ENCODE measurements at regions not wholly inside any gene's neighbourhood (a gene's known extent, or its start where the extent isn't known, plus 50 kb on each side); places are given as distances from the start of the nearest gene placed in this dataset.

- no peak for DNase-seq (ENCODE audit: low read depth)
- TF ChIP-seq CTCF (conservative IDR thresholded peaks at IDR 0.05; ENCODE audit: control insufficient read depth, insufficient read depth, low read depth, low read length), result no peak
- no peak overlapping the region for H3K4me3 ChIP-seq (ENCODE audit: control insufficient read depth, low read depth, low read length)
Observed at GRCh38 chr4:111754003-111754402, 391.3 kb upstream of the FAM241A start.

- no peak overlapping the region for H3K4me3 ChIP-seq (ENCODE audit: control insufficient read depth, low read depth, low read length)
- DNase-seq (ENCODE audit: low read depth), result no peak
- no peak for TF ChIP-seq CTCF (conservative IDR thresholded peaks at IDR 0.05; ENCODE audit: control insufficient read depth, insufficient read depth, low read depth, low read length)
Observed at GRCh38 chr4:111755571-111755970, 389.7 kb upstream of the FAM241A start.

GRCh38 chr4:111761531-111761930, 383.7 kb upstream of the FAM241A start:
- TF ChIP-seq CTCF (conservative IDR thresholded peaks at IDR 0.05; ENCODE audit: control insufficient read depth, insufficient read depth, low read depth, low read length), result no peak
- H3K4me3 ChIP-seq (ENCODE audit: control insufficient read depth, low read depth, low read length), result no peak overlapping the region
- no peak for DNase-seq (ENCODE audit: low read depth)

- H3K4me3 ChIP-seq (ENCODE audit: control insufficient read depth, low read depth, low read length), result no peak overlapping the region
- no peak for TF ChIP-seq CTCF (conservative IDR thresholded peaks at IDR 0.05; ENCODE audit: control insufficient read depth, insufficient read depth, low read depth, low read length)
- no peak for DNase-seq (ENCODE audit: low read depth)
Observed at GRCh38 chr4:111770514-111770913, 374.7 kb upstream of the FAM241A start.

GRCh38 chr4:111773858-111774257, 371.4 kb upstream of the FAM241A start:
- no peak for TF ChIP-seq CTCF (conservative IDR thresholded peaks at IDR 0.05; ENCODE audit: control insufficient read depth, insufficient read depth, low read depth, low read length)
- H3K4me3 ChIP-seq (ENCODE audit: control insufficient read depth, low read depth, low read length), result no peak overlapping the region
- peak; percentile 5 for DNase-seq (ENCODE audit: low read depth)

GRCh38 chr4:111775556-111776297, 369.5 kb upstream of the FAM241A start:
- TF ChIP-seq CTCF (conservative IDR thresholded peaks at IDR 0.05; ENCODE audit: control insufficient read depth, insufficient read depth, low read depth, low read length), result no peak
- H3K4me3 ChIP-seq (ENCODE audit: control insufficient read depth, low read depth, low read length), result no peak overlapping the region
- DNase-seq (ENCODE audit: low read depth), result peak; percentile 35

Measured in fibroblast of mammary gland (primary cell).